BJ (cell line): ENCODE measurements at regions not wholly inside any gene's neighbourhood (a gene's known extent, or its start where the extent isn't known, plus 50 kb on each side); places are given as distances from the start of the nearest gene placed in this dataset.
"Not testable (repeated sequence)": the region's sequence is repeated elsewhere in the genome, so short reads cannot be mapped to it uniquely, and the experiment has no call there.

Experiments
- CTCF ChIA-PET: fragments of 350-600 bp; formaldehyde crosslinking; extraction: SDS; loops from one replicate; lab custom pipeline; 2021; ENCODE audit warnings: antibody characterized with exemption, inconsistent platforms; lab: Yijun Ruan, JAX
- POLR2A ChIA-PET: fragments of 300-600 bp; sonication (Branson Sonifier 250); formaldehyde crosslinking; extraction: SDS; loops from one replicate; lab custom pipeline; 2021; ENCODE audit warnings: antibody characterized with exemption; lab: Charles Lee
- DNase-seq: peaks from one replicate; pipeline ENCODE4 v3.0.0-alpha.2; 2011; ENCODE audit warnings: low read depth
- H3K27me3 ChIP-seq: 2 replicates; pipeline ENCODE4 v1.6.0; 2011; ENCODE audit warnings: low read length; ENCODE audit not compliant: control insufficient read depth, insufficient read depth
- H3K36me3 ChIP-seq: 2 replicates; pipeline ENCODE4 v1.5.1; 2011; ENCODE audit warnings: low read length; ENCODE audit not compliant: control insufficient read depth, insufficient read depth
- H3K4me3 ChIP-seq: 2 replicates; pipeline ENCODE4 v1.5.1; 2011; ENCODE audit warnings: low read depth, mild to moderate bottlenecking, control low read depth, low read length
- TF ChIP-seq, protein P1 (sequence below): IDR thresholded peaks from 2 replicates; pipeline ENCODE4 v1.5.1; 2011; ENCODE audit warnings: low read depth, mild to moderate bottlenecking, control low read depth, inconsistent platforms, low read length, moderate library complexity; ENCODE audit not compliant: insufficient read depth

GRCh38 chr3:72614394-72615074 lies 233.7 kb downstream of the SHQ1 start:
- H3K4me3 ChIP-seq: no peak overlapping the region
- no peak for DNase-seq
- peaks cover 6% of the 10 kb centered on the region for H3K27me3 ChIP-seq
- ChIA-PET POLR2A (no interaction called here), CTCF (interaction anchor here (0.9 to 1.1 kb wide), 2 partner anchors 8 to 18 kb away, joined by 3 to 5 read pairs; no protein-coding TSS in a partner anchor)
- TF ChIP-seq, protein P1, sequence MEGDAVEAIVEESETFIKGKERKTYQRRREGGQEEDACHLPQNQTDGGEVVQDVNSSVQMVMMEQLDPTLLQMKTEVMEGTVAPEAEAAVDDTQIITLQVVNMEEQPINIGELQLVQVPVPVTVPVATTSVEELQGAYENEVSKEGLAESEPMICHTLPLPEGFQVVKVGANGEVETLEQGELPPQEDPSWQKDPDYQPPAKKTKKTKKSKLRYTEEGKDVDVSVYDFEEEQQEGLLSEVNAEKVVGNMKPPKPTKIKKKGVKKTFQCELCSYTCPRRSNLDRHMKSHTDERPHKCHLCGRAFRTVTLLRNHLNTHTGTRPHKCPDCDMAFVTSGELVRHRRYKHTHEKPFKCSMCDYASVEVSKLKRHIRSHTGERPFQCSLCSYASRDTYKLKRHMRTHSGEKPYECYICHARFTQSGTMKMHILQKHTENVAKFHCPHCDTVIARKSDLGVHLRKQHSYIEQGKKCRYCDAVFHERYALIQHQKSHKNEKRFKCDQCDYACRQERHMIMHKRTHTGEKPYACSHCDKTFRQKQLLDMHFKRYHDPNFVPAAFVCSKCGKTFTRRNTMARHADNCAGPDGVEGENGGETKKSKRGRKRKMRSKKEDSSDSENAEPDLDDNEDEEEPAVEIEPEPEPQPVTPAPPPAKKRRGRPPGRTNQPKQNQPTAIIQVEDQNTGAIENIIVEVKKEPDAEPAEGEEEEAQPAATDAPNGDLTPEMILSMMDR: no peak
- H3K36me3 ChIP-seq: no peaks in the 10 kb centered on the region

- CTCF ChIA-PET: interaction anchor here (1.1 kb wide), 1 partner anchor 9 kb away, joined by 3 read pairs; no protein-coding TSS in a partner anchor
- TF ChIP-seq, protein P1: no peak
- Histone ChIP-seq H3K4me3 (no peak overlapping the region), H3K27me3 (peaks cover 6% of the 10 kb centered on the region), H3K36me3 (no peaks in the 10 kb centered on the region)
- DNase-seq: no peak
- POLR2A ChIA-PET: no interaction called here
These were observed 234.4 kb downstream of the SHQ1 start for GRCh38 chr3:72613871-72614270.

- H3K27me3 ChIP-seq, POLR2A ChIA-PET, H3K36me3 ChIP-seq, H3K4me3 ChIP-seq, DNase-seq: not testable (repeated sequence)
- CTCF ChIA-PET: interaction anchor here (0.6 kb wide), 1 partner anchor 115 kb away, joined by 4 read pairs; no protein-coding TSS in a partner anchor
These were observed 239.1 kb downstream of the SHQ1 start for GRCh38 chr3:72609114-72609513.

- ChIA-PET CTCF (interaction anchor here (1.5 kb wide), 1 partner anchor 10 kb away, joined by 3 read pairs; no protein-coding TSS in a partner anchor), POLR2A (no interaction called here)
- Histone ChIP-seq H3K36me3 (no peaks in the 10 kb centered on the region), H3K27me3 (peaks cover 6% of the 10 kb centered on the region; the same call in 1 of the 2 replicates), H3K4me3 (no peak overlapping the region)
- TF ChIP-seq, protein P1: no peak
- DNase-seq: no peak
These were observed 242.0 kb downstream of the SHQ1 start for GRCh38 chr3:72606005-72606800.

DNA sequence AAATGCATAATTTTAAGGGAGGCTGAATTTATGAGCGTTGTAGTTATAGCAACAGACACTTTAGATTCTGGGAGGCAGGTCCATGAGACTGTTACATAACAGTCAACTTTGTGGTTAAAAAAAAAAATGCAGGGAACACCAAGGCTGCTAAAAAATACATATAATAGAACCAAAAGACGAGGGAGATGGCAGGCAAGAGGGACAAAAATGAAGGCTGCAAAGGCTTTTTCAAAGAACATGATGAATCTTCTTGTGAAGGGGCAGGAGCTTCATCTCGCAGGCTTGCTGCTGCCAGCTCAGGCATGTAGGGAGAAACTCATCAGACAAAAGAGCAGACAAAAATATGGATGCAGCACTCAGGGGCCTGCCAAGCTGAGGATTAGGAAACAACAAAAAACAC lies 243.9 kb downstream of the SHQ1 start:
- Histone ChIP-seq H3K27me3 (peaks cover 10% of the 10 kb centered on the region; the same call in 1 of the 2 replicates), H3K36me3 (no peaks in the 10 kb centered on the region), H3K4me3 (no peak overlapping the region)
- ChIA-PET POLR2A (no interaction called here), CTCF (interaction anchor here (0.6 kb wide), 1 partner anchor 341 kb away, joined by 3 read pairs; no protein-coding TSS in a partner anchor)
- DNase-seq: no peak
- TF ChIP-seq, protein P1: no peak
